ENCODE measurements at regions not wholly inside any gene's neighbourhood (a gene's known extent, or its start where the extent isn't known, plus 50 kb on each side); places are given as distances from the start of the nearest gene placed in this dataset.

DNA sequence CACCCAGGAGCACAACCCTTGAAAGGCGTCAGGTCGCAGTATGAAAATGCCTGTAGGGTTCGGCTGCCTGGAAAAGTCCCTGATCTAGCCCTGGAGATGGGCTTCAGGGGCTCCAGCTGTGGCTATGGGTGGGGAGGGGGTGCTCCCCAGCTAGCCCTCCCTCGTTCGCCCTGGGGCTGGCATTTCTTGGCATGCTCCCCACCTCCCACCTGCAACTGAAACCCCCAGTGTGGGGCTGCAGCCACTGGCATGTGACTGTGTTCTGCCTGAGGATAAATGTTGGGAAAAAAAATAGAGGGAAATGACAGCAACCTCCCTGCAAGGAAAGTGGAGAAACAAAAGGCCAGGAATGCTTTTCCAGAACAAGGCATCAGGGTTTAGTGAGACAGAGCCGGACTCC is 109.2 kb downstream of the COPS8 start:
- TF ChIP-seq, protein P1, sequence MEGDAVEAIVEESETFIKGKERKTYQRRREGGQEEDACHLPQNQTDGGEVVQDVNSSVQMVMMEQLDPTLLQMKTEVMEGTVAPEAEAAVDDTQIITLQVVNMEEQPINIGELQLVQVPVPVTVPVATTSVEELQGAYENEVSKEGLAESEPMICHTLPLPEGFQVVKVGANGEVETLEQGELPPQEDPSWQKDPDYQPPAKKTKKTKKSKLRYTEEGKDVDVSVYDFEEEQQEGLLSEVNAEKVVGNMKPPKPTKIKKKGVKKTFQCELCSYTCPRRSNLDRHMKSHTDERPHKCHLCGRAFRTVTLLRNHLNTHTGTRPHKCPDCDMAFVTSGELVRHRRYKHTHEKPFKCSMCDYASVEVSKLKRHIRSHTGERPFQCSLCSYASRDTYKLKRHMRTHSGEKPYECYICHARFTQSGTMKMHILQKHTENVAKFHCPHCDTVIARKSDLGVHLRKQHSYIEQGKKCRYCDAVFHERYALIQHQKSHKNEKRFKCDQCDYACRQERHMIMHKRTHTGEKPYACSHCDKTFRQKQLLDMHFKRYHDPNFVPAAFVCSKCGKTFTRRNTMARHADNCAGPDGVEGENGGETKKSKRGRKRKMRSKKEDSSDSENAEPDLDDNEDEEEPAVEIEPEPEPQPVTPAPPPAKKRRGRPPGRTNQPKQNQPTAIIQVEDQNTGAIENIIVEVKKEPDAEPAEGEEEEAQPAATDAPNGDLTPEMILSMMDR (IDR thresholded peaks at IDR 0.05): no peak
- TF ChIP-seq POLR2AphosphoS5 (IDR thresholded peaks at IDR 0.05) (no peak), POLR2A (IDR thresholded peaks at IDR 0.05) (no peak)

Data from transverse colon (tissue), 4 donors.